ENCODE measurements at regions not wholly inside any gene's neighbourhood (a gene's known extent, or its start where the extent isn't known, plus 50 kb on each side); places are given as distances from the start of the nearest gene placed in this dataset.

- ATAC-seq (no peak), DNase-seq (ENCODE audit: low read depth, low spot score) (no peak)
- no peaks in the 10 kb centered on the region for H3K9me2 ChIP-seq (ENCODE audit: insufficient read depth)
- intact Hi-C loops (cut with micrococcal nuclease): no loop called here
- RAD21 ChIA-PET (ENCODE audit: low non-redundant PET in 1 of 2, low total read pairs in 2 of 2, uncharacterized antibody in 2 of 2, unreplicated experiment in 2 of 2): no interaction called here
- TF ChIP-seq EGR1 (IDR thresholded peaks at IDR 0.05; ENCODE audit: low read depth) (no peak), CEBPB (IDR thresholded peaks at IDR 0.05; ENCODE audit: low read depth) (no peak), JUND (IDR thresholded peaks at IDR 0.05) (no peak), TCF7L2 (IDR thresholded peaks at IDR 0.05; ENCODE audit: borderline replicate concordance, extremely low read depth, insufficient read depth, insufficient read length) (no peak), MAX (IDR thresholded peaks at IDR 0.05) (no peak)
- BruUV-seq (replicated peaks): no TSS peak
- no peaks in the 10 kb centered on the region for H3K36me3 ChIP-seq (ENCODE audit: control insufficient read depth in 1 of 2, insufficient read depth in 2 of 2, low read length in 2 of 2)
- no peak overlapping the region for H3K27ac ChIP-seq (ENCODE audit: low read depth, low read length)
- no peaks in the 10 kb centered on the region for H3K4me1 ChIP-seq (ENCODE audit: control insufficient read depth in 1 of 2, insufficient read depth in 2 of 2, low read length in 2 of 2)
- no peak overlapping the region for H2AFZ ChIP-seq (ENCODE audit: low read depth, low read length, poor library complexity, severe bottlenecking)
- CTCF ChIA-PET: no interaction called here
- POLR2A ChIA-PET: no interaction called here
- no peak overlapping the region for H3K4me2 ChIP-seq (ENCODE audit: low read length)
- H3K4me3 ChIP-seq (replicated peaks in 1 of 2; ENCODE audit: low read depth in 1 of 2, low read length in 2 of 2): no peak overlapping the region
- no peak overlapping the region for H3K9ac ChIP-seq (ENCODE audit: low read length)
- H3K79me2 ChIP-seq (ENCODE audit: insufficient read depth, low read length): no peaks in the 10 kb centered on the region
- H3K27me3 ChIP-seq (ENCODE audit: insufficient read depth, low read length): peaks cover 44% of the 10 kb centered on the region
- no peaks in the 10 kb centered on the region for H4K20me1 ChIP-seq (ENCODE audit: insufficient read depth)
- H3K9me3 ChIP-seq (ENCODE audit: control insufficient read depth in 1 of 2, insufficient read depth in 1 of 2, low read depth in 1 of 2, low read length in 2 of 2): no peaks in the 10 kb centered on the region
Measured at GRCh38 chr1:30179942-30180543, 543.3 kb downstream of the MATN1 start.

GRCh38 chr1:30176477-30176876 lies 546.9 kb downstream of the MATN1 start:
- Histone ChIP-seq H2AFZ (ENCODE audit: low read depth, low read length, poor library complexity, severe bottlenecking) (no peak overlapping the region), H3K9me2 (ENCODE audit: insufficient read depth) (no peaks in the 10 kb centered on the region), H3K27ac (ENCODE audit: low read depth, low read length) (no peak overlapping the region), H3K9ac (ENCODE audit: low read length) (no peak overlapping the region), H3K4me3 (replicated peaks in 1 of 2; ENCODE audit: low read depth in 1 of 2, low read length in 2 of 2) (no peak overlapping the region), H3K4me1 (ENCODE audit: control insufficient read depth in 1 of 2, insufficient read depth in 2 of 2, low read length in 2 of 2) (no peaks in the 10 kb centered on the region), H4K20me1 (ENCODE audit: insufficient read depth) (no peaks in the 10 kb centered on the region), H3K9me3 (ENCODE audit: control insufficient read depth in 1 of 2, insufficient read depth in 1 of 2, low read depth in 1 of 2, low read length in 2 of 2) (no peaks in the 10 kb centered on the region), H3K79me2 (ENCODE audit: insufficient read depth, low read length) (no peaks in the 10 kb centered on the region), H3K36me3 (ENCODE audit: control insufficient read depth in 1 of 2, insufficient read depth in 2 of 2, low read length in 2 of 2) (no peaks in the 10 kb centered on the region), H3K4me2 (ENCODE audit: low read length) (no peak overlapping the region), H3K27me3 (ENCODE audit: insufficient read depth, low read length) (peaks cover 28% of the 10 kb centered on the region)
- BruUV-seq (replicated peaks): no TSS peak
- intact Hi-C loops (cut with micrococcal nuclease): no loop called here
- TF ChIP-seq ZBTB33 (IDR thresholded peaks at IDR 0.05; ENCODE audit: extremely low read depth, insufficient replicate concordance, low read length) (no peak), ELF1 (IDR thresholded peaks at IDR 0.05; ENCODE audit: borderline replicate concordance, low read depth) (no peak), ZFX (IDR thresholded peaks at IDR 0.05) (no peak), ZNF274 (IDR thresholded peaks at IDR 0.05; ENCODE audit: low read depth, low read length) (no peak), SP1 (IDR thresholded peaks at IDR 0.05; ENCODE audit: low read depth) (no peak)
- ATAC-seq (no peak), DNase-seq (ENCODE audit: low read depth, low spot score) (no peak)
- ChIA-PET RAD21 (ENCODE audit: low non-redundant PET in 1 of 2, low total read pairs in 2 of 2, uncharacterized antibody in 2 of 2, unreplicated experiment in 2 of 2) (no interaction called here), POLR2A (no interaction called here), CTCF (no interaction called here)

Data from HCT116 (cell line).